ENCODE measurements at regions not wholly inside any gene's neighbourhood (a gene's known extent, or its start where the extent isn't known, plus 50 kb on each side); places are given as distances from the start of the nearest gene placed in this dataset.

- TF ChIP-seq CREB1 (IDR thresholded peaks at IDR 0.05; ENCODE audit: low read depth) (no peak), YY1 (IDR thresholded peaks at IDR 0.05; ENCODE audit: low read depth) (no peak)
Observed at GRCh38 chr2:43004879-43005244, 212.5 kb upstream of the HAAO start.

- TF ChIP-seq TAF1 (IDR thresholded peaks at IDR 0.05; ENCODE audit: low read depth) = no peak
- no peak for TF ChIP-seq RAD21 (IDR thresholded peaks at IDR 0.05; ENCODE audit: low read depth)
Observed at GRCh38 chr2:43003702-43004101, 211.3 kb upstream of the HAAO start.

GRCh38 chr2:43001787-43002468 is 209.5 kb upstream of the HAAO start:
- TF ChIP-seq TEAD4 (IDR thresholded peaks at IDR 0.05) (no peak), CEBPB (IDR thresholded peaks at IDR 0.05) (no peak), CREB1 (IDR thresholded peaks at IDR 0.05; ENCODE audit: low read depth) (no peak), MAX (IDR thresholded peaks at IDR 0.05) (no peak), EP300 (IDR thresholded peaks at IDR 0.05; ENCODE audit: borderline replicate concordance) (no peak), FOXM1 (IDR thresholded peaks at IDR 0.05; ENCODE audit: borderline replicate concordance, low read depth) (no peak), NFIC (IDR thresholded peaks at IDR 0.05) (no peak), EGR1 (IDR thresholded peaks at IDR 0.05) (no peak), YY1 (IDR thresholded peaks at IDR 0.05; ENCODE audit: low read depth) (no peak), REST (IDR thresholded peaks at IDR 0.05; ENCODE audit: low read depth) (no peak), USF1 (IDR thresholded peaks at IDR 0.05) (no peak), TAF1 (IDR thresholded peaks at IDR 0.05; ENCODE audit: low read depth) (no peak), RAD21 (IDR thresholded peaks at IDR 0.05; ENCODE audit: low read depth) (no peak), TCF12 (IDR thresholded peaks at IDR 0.05; ENCODE audit: low read depth) (no peak), ZBTB7A (IDR thresholded peaks at IDR 0.05; ENCODE audit: low read depth) (no peak)

GRCh38 chr2:43001055-43001378 is 208.6 kb upstream of the HAAO start:
- TF ChIP-seq TCF12 (IDR thresholded peaks at IDR 0.05; ENCODE audit: low read depth) (no peak), RAD21 (IDR thresholded peaks at IDR 0.05; ENCODE audit: low read depth) (no peak), FOXM1 (IDR thresholded peaks at IDR 0.05; ENCODE audit: borderline replicate concordance, low read depth) (no peak), NFIC (IDR thresholded peaks at IDR 0.05) (no peak), TEAD4 (IDR thresholded peaks at IDR 0.05) (no peak), ZBTB7A (IDR thresholded peaks at IDR 0.05; ENCODE audit: low read depth) (no peak), YY1 (IDR thresholded peaks at IDR 0.05; ENCODE audit: low read depth) (no peak), CEBPB (IDR thresholded peaks at IDR 0.05) (no peak), REST (IDR thresholded peaks at IDR 0.05; ENCODE audit: low read depth) (no peak), EGR1 (IDR thresholded peaks at IDR 0.05) (no peak)

GRCh38 chr2:43000242-43001054 is 208.1 kb upstream of the HAAO start:
- TF ChIP-seq EP300 (IDR thresholded peaks at IDR 0.05; ENCODE audit: borderline replicate concordance) (no peak), TCF12 (IDR thresholded peaks at IDR 0.05; ENCODE audit: low read depth) (no peak), NFIC (IDR thresholded peaks at IDR 0.05) (no peak), FOXM1 (IDR thresholded peaks at IDR 0.05; ENCODE audit: borderline replicate concordance, low read depth) (no peak), YY1 (IDR thresholded peaks at IDR 0.05; ENCODE audit: low read depth) (no peak), MAX (IDR thresholded peaks at IDR 0.05) (no peak), EGR1 (IDR thresholded peaks at IDR 0.05) (no peak), CREB1 (IDR thresholded peaks at IDR 0.05; ENCODE audit: low read depth) (no peak)

- TF ChIP-seq CREB1 (IDR thresholded peaks at IDR 0.05; ENCODE audit: low read depth) = no peak
- TF ChIP-seq TAF1 (IDR thresholded peaks at IDR 0.05; ENCODE audit: low read depth) = no peak
- no peak for TF ChIP-seq EGR1 (IDR thresholded peaks at IDR 0.05)
- no peak for TF ChIP-seq TEAD4 (IDR thresholded peaks at IDR 0.05)
- no peak for TF ChIP-seq USF1 (IDR thresholded peaks at IDR 0.05)
- TF ChIP-seq YY1 (IDR thresholded peaks at IDR 0.05; ENCODE audit: low read depth) = no peak
- TF ChIP-seq MAX (IDR thresholded peaks at IDR 0.05) = no peak
- TF ChIP-seq EP300 (IDR thresholded peaks at IDR 0.05; ENCODE audit: borderline replicate concordance) = no peak
- no peak for TF ChIP-seq FOXM1 (IDR thresholded peaks at IDR 0.05; ENCODE audit: borderline replicate concordance, low read depth)
- TF ChIP-seq CEBPB (IDR thresholded peaks at IDR 0.05) = no peak
- no peak for TF ChIP-seq ZBTB7A (IDR thresholded peaks at IDR 0.05; ENCODE audit: low read depth)
- no peak for TF ChIP-seq NFIC (IDR thresholded peaks at IDR 0.05)
- no peak for TF ChIP-seq REST (IDR thresholded peaks at IDR 0.05; ENCODE audit: low read depth)
- no peak for TF ChIP-seq RAD21 (IDR thresholded peaks at IDR 0.05; ENCODE audit: low read depth)
- no peak for TF ChIP-seq TCF12 (IDR thresholded peaks at IDR 0.05; ENCODE audit: low read depth)
Observed at GRCh38 chr2:42999856-43000241, 207.5 kb upstream of the HAAO start.

Measured in Ishikawa (cell line).